Dermis blood vessel endothelial cell (primary cell): ENCODE measurements at regions not wholly inside any gene's neighbourhood (a gene's known extent, or its start where the extent isn't known, plus 50 kb on each side); places are given as distances from the start of the nearest gene placed in this dataset.
A peak's percentile ranks its signal among the peaks of the same experiment; 100 is the strongest.
"Not testable (repeated sequence)": the region's sequence is repeated elsewhere in the genome, so short reads cannot be mapped to it uniquely, and the experiment has no call there.

ENCODE experiments used
- DNase-seq: peaks from one replicate; pipeline ENCODE4 v3.0.0; 2010

DNA sequence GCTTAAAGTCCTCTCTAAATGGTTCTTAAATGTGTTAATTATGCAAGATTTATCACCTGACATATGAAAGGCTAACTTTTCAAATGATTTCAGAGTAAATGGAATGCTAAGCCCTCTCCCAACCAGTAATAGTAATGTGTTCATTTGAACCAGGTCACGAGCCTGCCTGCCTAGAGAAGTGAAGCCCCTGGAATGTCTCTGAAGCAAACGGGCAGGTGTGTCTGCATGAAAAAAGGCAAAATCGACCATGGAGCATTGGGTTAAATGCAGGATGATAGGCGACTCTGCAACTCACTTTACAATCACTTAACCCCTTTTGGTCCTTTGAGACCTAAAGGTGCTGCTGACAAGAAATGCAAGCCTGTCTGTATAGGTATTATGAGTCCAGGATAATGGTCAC is 798.4 kb upstream of the ACVR2A start:
- DNase-seq, result no peak

DNA sequence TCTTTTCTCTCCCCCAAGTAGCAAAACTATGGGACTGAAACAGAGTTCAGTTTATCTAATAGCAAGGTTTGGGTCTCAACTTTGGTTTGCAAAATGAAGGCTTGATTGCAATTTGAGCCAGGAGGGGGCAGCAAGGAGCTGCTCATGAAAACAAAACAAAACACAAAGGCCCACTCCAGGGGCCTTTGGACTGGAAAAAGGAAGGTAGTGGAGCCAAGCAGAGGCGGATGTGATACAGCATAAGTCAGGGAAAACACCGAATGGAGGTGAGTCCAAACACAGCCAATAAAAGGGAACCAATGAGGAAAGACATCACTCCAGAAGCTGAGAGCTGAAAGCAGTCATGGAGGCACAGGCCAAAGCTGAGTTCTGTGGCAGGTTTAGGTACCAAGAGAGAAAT is 799.7 kb upstream of the ACVR2A start:
- DNase-seq, result peak; percentile 66

DNA sequence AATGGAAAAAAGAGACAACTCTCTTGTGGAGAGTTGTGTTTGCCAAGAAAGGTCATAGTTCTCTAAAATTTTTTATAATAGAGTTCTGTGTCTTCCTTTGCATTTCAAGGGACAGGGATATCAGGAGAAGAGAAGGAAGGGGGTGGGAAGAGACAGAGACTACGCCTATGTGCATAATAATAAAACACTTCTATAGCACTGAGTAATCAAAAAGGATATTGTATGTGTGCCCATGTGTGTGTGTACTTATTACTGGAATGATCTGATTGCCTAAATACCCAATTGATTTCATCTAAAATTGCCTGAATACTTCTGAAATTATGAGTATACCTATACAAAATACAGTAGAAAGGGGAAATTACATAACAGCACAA is 803.7 kb upstream of the ACVR2A start:
- no peak for DNase-seq

DNA sequence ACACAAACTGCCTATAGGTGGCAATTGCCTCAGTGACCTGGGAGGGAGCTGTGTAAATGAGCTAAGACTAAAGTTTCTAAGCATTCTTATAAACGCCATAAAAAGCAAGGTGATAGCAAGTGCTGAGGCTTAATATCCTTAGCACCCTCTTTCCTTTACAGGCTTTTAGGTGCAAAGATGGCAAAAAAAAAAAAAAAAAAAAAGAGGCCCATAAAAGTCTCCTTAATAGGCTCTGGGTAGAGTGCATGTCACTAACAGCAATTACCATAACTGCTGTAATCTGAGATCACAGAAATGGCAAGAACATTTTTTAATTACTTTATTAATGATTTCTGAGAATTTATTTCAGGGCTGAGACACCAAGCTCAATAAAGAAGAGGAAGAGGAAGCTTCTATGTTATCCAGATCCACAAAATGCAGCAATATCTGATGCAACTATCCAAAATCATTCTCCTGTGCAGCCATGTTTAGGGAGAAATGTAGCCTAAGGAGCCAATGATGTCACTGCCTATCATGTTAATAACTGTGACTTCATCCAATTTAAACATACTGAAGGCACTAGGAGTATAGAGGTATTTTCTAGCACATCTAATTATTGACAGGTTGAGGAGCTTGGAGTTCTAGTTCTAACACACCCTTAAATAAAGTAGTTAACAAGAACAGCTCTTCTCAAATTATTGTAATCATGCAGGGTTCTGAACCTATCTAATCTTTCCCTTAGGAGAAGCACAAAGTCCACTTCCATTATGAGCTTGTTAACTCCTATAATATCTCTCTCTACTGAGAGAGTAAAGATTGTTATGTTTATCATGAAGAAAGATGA is 804.3 kb upstream of the ACVR2A start:
- DNase-seq, result no peak

DNA sequence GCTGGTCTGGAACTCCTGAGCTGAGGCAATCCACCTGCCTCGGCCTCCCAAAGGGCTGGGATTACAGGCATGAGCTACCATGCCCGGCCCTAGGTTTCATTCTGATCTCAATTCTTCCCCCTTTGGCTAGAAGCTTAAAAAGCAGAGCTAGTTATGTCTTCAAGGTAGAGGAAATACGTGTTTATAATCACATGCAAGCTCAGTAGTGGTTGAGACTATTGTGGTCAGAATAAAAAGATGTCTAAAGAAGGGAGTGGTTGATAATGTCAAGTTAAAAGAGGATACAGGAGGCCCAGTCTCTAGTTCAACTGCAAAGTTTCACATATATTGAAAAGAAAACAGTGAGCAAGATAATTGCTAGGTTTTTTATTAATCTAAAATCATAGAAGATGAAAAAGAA is 807.8 kb upstream of the ACVR2A start:
- DNase-seq, result no peak

DNA sequence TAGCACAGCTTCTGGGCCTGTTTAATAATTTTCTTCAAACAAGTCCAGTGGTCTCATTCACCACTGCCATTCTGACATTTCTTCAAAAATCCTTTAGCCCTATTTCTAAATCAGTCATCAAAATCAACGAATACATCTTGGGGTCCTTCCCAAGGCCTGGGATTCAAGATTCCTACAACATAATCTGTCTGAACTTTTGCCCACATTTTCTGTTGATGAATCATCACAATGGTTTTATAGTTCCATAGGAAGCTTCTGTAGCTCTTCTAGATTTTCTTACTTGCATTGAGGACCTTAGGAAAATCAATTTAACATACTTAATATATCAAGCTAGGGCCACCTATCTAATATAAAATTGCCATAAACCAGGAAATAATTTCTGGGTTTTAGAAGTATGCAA is 811.8 kb upstream of the ACVR2A start:
- no peak for DNase-seq

DNA sequence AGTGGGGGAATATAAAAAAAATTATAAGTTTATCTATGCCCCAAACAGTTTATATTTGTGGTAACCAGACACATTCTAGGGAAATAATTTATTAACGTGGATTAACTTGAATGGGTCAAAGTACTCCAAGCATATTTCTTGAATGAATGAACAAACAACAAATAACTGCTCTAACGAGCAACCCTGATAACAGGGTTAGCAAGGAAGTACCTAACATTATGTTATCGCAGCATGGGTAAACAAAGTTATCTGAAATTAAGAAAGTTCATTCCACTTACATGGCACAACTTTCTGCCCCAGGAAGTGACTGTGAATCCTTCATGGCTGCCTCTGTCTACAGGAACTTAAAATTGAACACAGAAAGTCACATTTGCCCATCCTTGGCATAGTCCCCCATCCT is 812.9 kb upstream of the ACVR2A start:
- no peak for DNase-seq

DNA sequence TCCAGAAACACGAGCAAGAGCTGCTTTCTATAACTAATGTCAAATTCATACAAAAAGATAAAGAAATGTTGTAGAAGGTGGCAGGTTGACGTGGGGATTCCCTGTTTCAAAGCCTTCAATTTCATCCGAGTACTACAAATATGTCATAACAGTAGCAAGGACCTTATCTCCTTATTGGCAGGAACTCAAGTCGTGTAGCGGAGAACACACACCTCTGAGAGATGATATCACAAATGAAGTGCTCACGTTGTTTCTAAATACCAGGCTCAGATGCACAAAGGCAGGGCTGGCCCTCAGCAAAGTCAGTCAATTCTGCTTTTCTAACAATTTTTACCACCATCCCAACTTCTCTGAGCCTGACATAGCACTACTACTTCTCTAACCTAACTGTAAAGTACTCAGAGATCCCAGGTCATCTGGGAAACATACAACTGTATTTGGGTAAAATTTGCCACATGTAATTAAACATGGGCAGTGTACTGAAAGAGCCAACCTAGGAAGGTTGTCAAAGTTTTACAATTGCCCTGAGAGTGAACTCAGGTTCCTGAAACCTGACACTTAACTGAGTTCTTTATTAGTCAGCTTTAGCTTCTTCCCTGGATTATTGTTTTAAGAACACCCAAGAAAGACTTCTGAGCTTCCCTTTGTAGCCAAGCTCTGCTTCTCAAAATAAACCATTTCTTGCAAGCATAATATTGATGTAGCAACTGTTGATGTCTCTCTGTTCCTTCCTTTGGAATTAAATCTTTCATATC is 813.7 kb upstream of the ACVR2A start:
- DNase-seq, result no peak

DNA sequence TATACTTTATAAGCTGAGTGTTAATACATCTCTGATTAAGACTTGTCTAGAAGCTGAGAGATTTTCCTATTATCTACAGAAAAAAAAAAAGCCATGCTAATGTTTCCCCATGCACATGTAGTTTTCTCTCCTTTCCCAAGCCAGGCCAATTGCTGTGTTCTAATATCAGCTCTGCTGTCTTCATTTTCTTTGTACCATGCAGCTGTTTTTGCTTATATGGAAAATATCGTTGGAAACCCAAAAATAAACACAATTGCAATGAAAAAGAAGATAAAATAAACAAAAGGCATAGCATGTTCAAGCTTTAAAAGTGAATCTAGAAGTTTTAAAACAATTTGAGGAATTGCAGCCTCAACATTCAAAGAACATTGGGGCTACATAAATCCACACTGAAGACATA is 817.4 kb upstream of the ACVR2A start:
- no peak for DNase-seq

DNA sequence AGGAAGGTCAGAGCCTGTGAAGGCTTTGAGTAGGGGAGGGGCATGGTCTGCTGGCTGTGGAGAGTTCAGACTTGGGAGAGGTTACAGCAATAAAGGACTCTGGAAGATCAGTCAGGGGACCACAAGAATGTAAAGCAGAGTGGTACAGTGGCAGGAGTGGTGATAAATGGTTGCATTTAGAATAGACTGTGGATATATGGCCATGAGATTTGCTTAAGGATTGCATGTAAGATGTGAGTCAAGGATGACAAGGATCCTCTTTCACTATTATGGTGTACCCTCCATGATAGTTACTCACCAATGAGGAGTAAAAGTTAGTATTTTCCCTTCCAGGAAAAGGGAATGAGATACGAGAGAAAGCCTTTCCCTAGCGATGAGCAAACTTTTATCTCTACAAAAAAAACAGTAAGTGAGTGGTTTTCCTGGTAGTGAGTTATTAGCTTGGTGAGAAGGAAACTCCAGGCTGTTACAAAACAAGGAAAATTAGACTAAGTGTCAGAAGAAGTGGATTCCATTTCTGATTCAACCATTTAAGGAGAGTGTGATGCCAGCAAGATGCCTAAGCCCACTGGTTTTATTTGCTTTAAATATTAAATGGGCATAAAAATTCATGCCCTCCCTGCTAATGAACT is 818.0 kb upstream of the ACVR2A start:
- DNase-seq, result no peak

DNA sequence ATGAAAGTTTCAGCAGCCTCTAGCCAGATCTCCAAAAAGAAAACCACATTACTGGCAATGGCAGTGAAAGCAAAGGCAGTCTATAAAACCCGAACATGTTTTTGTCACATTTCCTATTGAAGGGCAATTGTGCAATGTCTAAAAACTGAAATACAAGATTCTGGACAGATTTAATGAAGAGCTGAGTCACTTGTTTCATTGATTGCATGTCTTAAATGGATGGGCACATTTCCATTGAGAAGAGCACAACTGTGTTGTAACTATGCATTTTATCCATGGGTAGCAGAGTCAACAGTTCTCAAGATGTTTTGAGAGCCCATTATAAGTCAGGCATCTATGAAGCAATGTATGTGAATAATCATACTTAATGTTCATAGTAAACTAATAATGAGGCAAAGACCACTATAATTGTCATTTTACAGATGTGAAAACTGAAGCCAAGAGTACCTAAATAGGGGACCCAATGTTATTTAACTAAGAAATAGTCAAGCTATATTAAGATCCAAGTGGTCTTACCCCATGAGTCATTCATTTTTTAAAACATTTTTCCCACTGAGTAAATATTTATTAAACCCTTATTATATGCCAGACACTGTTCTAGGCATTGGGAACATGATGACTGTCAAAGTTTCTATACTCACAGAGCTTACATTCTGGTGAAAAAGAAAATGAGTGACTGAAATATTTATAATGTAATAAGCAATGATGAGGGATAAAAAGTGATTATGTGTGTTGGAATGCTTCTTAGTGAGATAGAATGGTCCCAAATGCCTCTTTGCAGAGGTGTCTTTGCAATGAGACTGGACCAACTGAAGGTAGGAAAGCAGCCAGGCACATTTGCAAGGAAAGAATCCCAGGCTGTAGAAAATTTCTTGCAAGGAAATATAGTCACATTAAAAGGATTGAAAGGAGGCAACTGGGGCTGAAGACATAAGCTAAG is 818.9 kb upstream of the ACVR2A start:
- DNase-seq, result no peak

DNA sequence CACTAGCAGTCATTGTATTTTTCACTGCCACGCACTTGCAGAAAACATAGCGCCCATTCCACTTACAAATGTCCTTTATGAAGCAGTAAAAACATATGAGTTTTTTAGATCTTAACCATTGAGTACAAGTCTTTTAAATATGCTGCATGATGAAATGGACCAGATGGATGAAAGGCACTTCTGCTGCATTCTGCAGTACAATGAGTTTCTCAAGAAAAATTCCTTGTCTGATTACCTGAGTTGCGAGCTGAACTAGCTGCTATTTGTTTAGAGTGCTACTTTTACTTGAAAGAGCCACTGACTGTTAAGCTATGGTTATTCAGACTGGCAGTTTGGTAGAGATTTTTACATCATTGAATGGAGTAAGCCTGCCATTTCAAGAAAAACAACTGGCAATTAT is 825.5 kb upstream of the ACVR2A start:
- no peak for DNase-seq

DNA sequence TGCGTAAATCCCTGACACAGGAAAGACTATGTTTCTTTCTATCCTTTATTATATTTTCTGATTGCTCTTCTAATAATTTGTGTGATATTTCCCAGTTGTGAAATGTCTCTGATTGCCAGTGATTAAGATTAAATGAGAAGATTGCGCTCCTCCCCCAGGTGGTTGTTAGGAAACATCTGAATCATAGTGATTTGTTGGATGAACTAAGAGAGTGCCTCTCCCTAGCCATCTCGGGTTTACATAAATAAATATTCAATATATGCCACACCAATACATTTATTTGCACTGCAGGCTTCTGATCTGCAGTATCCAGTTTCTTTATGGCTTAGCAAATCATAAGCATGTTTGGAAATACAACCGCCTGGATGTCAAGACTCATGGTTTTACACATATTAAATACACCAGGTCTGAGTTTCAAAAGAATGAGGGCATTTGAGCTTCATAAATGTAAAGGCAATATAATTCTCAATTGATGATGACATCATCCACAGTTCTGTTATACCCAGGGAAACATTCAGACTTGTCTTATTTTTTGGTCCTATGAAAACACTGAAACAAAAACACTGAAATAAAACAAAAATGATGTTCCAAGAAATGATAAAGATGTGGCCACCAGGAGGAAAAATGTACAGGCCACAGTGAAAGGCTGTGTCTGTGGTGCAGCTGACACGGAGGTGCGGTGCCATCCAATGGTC is 826.7 kb upstream of the ACVR2A start:
- DNase-seq, result no peak

DNA sequence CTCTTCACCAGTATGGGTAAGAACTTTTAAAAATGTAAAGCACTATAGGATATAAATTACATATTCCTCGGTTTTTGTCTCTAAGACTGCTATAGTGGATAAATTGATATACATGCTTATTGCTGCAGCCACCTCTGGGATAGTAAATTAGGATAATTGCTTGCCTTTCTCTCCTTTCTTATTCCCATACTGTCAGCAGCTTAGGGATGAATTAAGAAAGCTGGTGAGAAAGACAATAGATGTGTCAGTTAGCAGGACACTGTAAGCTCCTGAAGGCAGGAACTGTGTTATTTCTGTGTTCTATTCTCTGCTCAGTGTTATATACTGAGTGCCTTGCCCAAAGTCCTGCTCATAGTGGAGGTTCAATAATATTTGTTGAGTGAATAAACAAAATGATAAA is 828.6 kb upstream of the ACVR2A start:
- DNase-seq, result no peak

DNA sequence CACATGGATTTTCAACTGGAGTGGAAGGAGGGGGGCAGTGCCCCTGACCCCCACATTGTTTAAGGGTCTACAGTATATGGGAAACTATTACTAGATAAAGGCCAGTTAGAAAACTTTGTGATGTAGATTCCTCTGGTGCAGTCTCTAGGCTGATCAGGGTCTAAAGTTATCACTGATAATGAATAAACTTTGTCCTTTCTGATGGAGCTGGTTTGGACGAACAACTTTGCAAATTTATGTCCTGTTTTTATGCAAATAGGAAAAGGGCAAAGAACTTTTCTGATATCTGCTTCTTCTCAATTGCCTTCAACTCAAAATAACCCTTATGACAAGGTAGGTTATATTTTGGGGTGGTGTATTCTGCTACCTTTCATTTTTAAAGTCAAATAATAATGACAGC is 829.2 kb upstream of the ACVR2A start:
- DNase-seq, result no peak

DNA sequence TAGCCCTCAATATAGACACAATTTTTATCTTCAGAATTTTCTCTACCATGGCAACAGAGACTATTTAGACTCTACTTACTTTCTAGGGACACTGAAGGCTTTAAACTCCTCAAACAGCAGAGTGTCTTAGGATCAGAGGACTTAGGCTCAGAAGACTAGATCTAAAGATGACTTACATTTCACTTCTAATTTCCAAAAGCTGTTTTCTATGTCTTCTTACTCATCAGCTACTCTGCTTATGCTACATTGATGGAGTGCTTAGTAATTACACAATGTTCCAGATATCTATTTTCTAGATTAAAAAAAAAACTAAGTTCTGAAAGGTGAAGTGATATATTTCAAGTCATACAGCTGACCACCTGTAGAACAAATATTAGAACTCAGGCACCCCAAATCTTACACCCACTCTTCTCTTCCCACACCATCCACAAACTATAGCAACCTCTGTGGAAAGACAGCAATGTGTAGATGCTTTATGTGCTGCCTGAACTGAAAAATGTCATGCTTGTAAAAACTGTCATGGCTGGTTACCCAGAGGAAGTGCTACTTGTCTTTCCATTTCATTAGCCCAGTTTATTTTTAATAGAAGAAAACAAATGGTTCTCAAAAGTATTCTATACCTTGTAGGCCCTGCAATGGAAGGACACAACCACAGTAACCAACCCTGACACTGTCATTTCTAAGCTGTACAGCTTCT is 831.0 kb upstream of the ACVR2A start:
- DNase-seq, result no peak

DNA sequence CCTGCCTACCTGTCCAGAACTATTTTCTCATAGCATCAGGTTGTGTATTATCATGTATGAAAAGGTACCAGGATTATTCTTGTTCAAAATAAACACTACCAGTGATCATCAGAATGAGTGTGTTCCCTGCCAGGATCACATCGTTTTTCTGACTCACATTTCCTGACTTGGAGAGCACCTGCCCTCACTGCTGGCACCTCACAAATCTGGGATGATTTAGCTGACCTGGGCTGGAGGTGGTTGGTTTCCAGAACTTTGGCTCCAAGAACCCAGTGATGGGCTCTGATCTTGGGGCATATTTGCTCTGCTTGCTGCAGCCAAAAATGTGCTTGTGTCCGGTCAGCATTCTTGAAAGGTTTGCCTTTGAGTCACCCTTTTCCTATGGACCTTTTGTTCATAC is 836.3 kb upstream of the ACVR2A start:
- DNase-seq, result peak; percentile 16

DNA sequence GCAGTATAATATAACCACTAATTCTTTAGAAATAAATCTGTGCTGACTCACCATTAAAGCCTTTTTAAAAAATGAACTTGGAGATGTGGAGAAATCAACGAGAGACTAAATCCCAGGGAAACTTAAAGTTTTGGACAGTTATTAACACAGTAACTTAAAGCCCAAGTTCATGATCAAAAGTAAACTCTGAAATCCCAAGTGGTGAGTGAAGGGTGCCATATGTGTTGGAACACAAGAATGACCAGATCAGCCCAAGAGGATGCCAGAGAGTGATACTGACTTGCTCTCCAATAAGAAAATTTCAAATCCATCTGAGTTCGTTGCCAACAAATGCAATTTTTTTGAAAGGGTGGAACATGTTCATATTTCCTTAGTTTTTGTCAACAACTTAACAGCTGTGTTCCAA is 838.1 kb upstream of the ACVR2A start:
- DNase-seq, result no peak

DNA sequence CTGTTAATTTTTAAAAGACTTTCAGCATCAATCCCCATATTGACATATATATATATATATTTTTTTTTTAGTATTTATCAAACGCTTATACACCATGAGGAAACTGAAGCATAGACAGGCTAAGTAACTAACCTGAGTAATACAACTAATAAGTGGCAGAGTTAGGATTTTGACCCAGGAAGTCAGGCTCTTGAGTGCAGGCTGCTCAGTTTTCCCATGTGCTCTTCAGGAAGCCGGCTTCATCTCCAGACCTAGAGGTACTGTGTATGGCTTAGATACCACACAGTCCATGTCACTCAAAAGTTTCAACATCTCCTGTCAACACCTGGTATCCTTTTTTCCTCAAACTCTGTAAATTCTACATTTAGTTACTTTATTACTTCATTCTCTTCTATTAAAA is 841.7 kb upstream of the ACVR2A start:
- no peak for DNase-seq

DNA sequence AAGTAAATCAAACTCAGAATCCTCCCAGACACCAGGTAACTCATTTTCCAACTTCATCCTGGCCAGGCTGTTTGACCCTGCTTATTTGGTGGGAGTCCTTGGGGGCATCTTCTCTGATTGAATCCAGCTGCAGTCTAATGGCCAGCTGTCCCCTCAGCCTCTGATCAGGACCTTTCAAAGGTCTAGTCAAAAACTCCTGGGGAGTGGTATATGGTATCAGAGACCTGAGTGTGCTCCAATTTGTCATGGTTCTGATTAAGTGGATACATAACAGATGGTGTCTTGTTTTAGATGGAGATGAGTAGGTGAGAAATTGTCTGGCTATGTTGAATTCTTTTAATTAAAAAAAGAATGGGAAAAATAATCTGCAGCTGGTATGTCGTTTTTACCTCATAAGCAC is 842.6 kb upstream of the ACVR2A start:
- DNase-seq, result no peak

DNA sequence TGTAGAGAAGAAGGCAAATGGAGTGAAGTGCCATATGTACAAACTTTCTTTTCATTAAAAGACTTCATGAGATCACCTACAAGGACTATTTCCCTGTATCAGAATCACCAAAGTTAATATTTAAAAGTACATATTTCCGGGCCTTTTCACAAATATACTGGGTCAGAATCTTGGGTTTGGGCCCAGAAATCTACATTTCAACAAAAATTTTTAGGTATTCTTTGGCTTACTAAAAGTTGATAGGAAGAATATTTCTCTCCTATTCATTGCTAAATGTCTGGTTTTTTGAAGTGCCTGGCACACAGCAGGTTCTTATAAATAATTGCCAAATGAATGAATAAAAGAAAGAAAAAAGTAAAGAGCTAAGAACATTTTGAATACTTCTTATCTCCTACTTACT is 843.8 kb upstream of the ACVR2A start:
- no peak for DNase-seq

DNA sequence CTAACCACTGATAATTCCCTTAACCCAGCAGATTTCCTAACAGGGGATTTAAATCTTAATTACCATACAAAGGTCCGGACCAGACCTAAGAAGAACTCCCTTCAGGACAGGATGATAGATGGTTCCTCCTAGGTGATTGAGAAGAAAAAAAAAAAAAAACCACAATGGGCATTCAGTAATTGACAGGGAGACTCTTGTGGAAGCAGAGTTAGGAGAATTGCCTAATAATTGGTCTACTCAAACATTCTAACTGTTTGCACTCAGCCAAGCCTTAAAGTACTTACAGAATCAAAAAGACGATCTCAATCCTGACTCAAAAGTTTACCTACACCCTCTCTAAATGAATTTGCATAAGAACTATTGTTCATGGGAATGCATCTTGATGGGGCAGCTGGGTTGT is 844.7 kb upstream of the ACVR2A start:
- not testable (repeated sequence) for DNase-seq
